ENCODE measurements at regions not wholly inside any gene's neighbourhood (a gene's known extent, or its start where the extent isn't known, plus 50 kb on each side); places are given as distances from the start of the nearest gene placed in this dataset.

DNA sequence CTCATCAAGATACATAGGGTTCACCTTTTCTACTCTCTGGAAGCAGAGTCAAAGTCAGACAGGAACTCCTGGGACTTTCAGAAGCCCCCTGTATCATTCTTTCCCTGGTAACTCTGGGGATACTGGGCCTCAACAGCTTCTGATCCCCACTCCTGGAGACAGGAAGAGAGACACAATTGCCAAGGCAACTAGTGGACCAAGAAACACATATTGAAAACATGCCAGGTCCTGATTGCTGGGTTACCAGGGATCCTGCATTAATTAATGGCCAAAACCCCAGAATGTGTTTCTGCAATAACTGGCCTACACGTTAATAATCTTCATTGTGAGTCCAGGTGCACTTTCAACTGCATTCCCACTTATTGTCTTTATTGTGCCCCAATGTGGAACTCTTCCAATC, 260.8 kb upstream of the POU2AF2 start:
- Mint-ChIP-seq H3K27me3 (ENCODE audit: unreplicated experiment) (no peaks in the 10 kb centered on the region), H3K9me3 (ENCODE audit: unreplicated experiment) (no peaks in the 10 kb centered on the region), H3K4me1 (ENCODE audit: unreplicated experiment) (no peaks in the 10 kb centered on the region), H3K36me3 (ENCODE audit: low read depth, unreplicated experiment) (no peaks in the 10 kb centered on the region), H3K27ac (ENCODE audit: unreplicated experiment) (no peak overlapping the region), H3K4me3 (ENCODE audit: unreplicated experiment) (no peak overlapping the region)
- no peak for DNase-seq (ENCODE audit: low spot score)
- TF ChIP-seq, protein P1, sequence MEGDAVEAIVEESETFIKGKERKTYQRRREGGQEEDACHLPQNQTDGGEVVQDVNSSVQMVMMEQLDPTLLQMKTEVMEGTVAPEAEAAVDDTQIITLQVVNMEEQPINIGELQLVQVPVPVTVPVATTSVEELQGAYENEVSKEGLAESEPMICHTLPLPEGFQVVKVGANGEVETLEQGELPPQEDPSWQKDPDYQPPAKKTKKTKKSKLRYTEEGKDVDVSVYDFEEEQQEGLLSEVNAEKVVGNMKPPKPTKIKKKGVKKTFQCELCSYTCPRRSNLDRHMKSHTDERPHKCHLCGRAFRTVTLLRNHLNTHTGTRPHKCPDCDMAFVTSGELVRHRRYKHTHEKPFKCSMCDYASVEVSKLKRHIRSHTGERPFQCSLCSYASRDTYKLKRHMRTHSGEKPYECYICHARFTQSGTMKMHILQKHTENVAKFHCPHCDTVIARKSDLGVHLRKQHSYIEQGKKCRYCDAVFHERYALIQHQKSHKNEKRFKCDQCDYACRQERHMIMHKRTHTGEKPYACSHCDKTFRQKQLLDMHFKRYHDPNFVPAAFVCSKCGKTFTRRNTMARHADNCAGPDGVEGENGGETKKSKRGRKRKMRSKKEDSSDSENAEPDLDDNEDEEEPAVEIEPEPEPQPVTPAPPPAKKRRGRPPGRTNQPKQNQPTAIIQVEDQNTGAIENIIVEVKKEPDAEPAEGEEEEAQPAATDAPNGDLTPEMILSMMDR (IDR thresholded peaks at IDR 0.05; ENCODE audit: unreplicated experiment), result no peak

DNA sequence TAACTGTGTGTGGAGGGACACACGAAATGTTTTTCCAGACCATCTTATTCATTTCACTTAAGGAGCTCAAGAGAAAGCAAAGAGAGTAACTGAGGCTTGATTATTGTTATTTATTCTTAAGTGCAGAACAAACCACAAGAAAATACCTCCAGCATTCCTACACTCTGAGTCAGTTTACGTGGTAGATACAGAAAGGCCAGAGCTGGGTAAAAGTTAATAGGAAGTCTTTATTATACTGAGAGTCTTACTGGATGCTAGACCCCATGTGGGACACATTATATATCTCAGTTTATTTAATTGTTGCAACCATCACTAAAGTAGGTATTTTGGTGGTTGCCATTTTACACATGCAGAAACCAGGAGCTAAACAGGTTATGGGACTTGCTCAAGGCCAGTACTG, 261.4 kb upstream of the POU2AF2 start:
- Mint-ChIP-seq H3K4me1 (ENCODE audit: unreplicated experiment) (no peaks in the 10 kb centered on the region), H3K36me3 (ENCODE audit: low read depth, unreplicated experiment) (no peaks in the 10 kb centered on the region), H3K27me3 (ENCODE audit: unreplicated experiment) (no peaks in the 10 kb centered on the region), H3K27ac (ENCODE audit: unreplicated experiment) (no peak overlapping the region), H3K4me3 (ENCODE audit: unreplicated experiment) (no peak overlapping the region), H3K9me3 (ENCODE audit: unreplicated experiment) (no peaks in the 10 kb centered on the region)
- no peak for DNase-seq (ENCODE audit: low spot score)
- TF ChIP-seq, protein P1 (IDR thresholded peaks at IDR 0.05; ENCODE audit: unreplicated experiment), result no peak

DNA sequence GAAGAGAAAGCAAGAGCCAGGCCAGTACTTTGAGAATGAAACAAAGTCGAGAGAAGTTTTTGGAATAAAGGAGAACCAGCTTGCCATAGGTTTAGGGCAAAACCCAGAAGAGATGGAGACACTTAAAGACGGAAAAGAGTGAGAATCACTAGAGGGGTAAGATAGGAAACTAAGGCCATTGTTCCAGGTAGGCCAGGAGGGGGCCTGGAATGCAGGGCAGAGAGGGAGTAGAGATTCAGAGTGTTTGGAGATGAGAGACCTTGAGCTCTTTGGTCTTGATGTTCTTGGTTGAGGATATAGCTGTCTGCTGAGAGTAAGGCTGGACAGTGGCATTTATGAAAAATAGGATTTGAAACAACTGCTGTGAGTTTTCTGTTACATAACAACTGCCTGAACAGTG, 263.3 kb upstream of the POU2AF2 start:
- H3K9me3 Mint-ChIP-seq (ENCODE audit: unreplicated experiment), result no peaks in the 10 kb centered on the region
- TF ChIP-seq, protein P1 (IDR thresholded peaks at IDR 0.05; ENCODE audit: unreplicated experiment), result no peak
- H3K36me3 Mint-ChIP-seq (ENCODE audit: low read depth, unreplicated experiment), result no peaks in the 10 kb centered on the region
- DNase-seq (ENCODE audit: low spot score), result no peak
- no peaks in the 10 kb centered on the region for H3K4me1 Mint-ChIP-seq (ENCODE audit: unreplicated experiment)
- no peaks in the 10 kb centered on the region for H3K27me3 Mint-ChIP-seq (ENCODE audit: unreplicated experiment)
- H3K27ac Mint-ChIP-seq (ENCODE audit: unreplicated experiment), result no peak overlapping the region
- H3K4me3 Mint-ChIP-seq (ENCODE audit: unreplicated experiment), result no peak overlapping the region

DNA sequence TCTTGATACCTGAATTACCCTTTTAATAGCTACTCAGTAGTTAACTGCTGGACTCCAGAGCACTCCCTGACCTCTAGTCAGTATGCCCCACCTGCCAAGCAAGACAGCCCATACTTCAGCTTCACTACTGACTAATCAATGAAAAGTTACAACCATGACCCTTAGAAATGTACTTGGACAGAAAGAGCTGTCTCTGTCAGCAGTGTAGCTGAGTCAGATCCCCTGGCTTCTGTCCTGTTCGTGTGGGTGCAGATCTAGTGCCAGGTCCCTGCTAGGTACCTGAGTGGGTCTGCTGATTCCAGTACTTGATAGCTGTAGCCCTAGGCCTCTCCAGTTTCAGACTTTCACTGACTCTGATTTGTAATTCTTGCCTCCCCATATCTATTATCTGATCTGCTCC, 265.8 kb upstream of the POU2AF2 start:
- Mint-ChIP-seq H3K27ac (ENCODE audit: unreplicated experiment) (no peak overlapping the region), H3K9me3 (ENCODE audit: unreplicated experiment) (no peaks in the 10 kb centered on the region), H3K4me3 (ENCODE audit: unreplicated experiment) (no peak overlapping the region), H3K36me3 (ENCODE audit: low read depth, unreplicated experiment) (no peaks in the 10 kb centered on the region), H3K4me1 (ENCODE audit: unreplicated experiment) (no peaks in the 10 kb centered on the region), H3K27me3 (ENCODE audit: unreplicated experiment) (no peaks in the 10 kb centered on the region)
- TF ChIP-seq, protein P1 (IDR thresholded peaks at IDR 0.05; ENCODE audit: unreplicated experiment), result no peak
- DNase-seq (ENCODE audit: low spot score), result no peak

DNA sequence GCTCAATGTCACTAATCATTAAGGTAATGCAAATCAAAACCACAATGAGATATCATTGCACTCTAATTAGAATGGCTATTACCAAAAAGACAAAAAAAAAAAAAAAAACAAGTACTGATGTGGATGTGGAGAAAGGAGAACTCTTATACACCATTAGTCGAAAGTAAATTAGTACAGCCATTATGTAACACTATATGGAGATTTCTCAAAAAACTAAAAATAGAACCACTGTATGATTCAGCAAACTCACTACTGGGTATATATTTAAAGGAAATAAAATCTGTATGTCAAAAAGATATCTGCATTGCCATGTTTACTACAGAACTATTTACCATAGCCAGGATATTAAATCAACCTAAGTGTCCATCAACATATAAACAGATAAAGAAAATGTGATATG, 265.4 kb upstream of the ARHGAP20 start:
- DNase-seq (ENCODE audit: low spot score), result no peak
- Mint-ChIP-seq H3K27ac (ENCODE audit: unreplicated experiment) (no peak overlapping the region), H3K4me1 (ENCODE audit: unreplicated experiment) (no peaks in the 10 kb centered on the region), H3K9me3 (ENCODE audit: unreplicated experiment) (no peaks in the 10 kb centered on the region), H3K27me3 (ENCODE audit: unreplicated experiment) (no peaks in the 10 kb centered on the region), H3K4me3 (ENCODE audit: unreplicated experiment) (no peak overlapping the region), H3K36me3 (ENCODE audit: low read depth, unreplicated experiment) (no peaks in the 10 kb centered on the region)
- TF ChIP-seq, protein P1 (IDR thresholded peaks at IDR 0.05; ENCODE audit: unreplicated experiment), result no peak
